OCI-LY3 (cell line): ENCODE measurements at regions not wholly inside any gene's neighbourhood (a gene's known extent, or its start where the extent isn't known, plus 50 kb on each side); places are given as distances from the start of the nearest gene placed in this dataset.
"Not testable (repeated sequence)": the region's sequence is repeated elsewhere in the genome, so short reads cannot be mapped to it uniquely, and the experiment has no call there.

ENCODE experiments used
- H2AFZ ChIP-seq: fragments of 200-600, 300-600 bp; shearing (Covaris generic); 2 replicates; pipeline ENCODE4 v1.6.0; 2014; ENCODE audit warnings: antibody characterized with exemption, low read depth, low read length
- H3K27ac ChIP-seq: fragments of 200-600, 300-600 bp; sonication (generic); 2 replicates; pipeline ENCODE4 v1.5.1; 2014; ENCODE audit warnings: mild to moderate bottlenecking, low read length, moderate library complexity, mixed read lengths
- H3K27me3 ChIP-seq: fragments of 200-600, 300-600 bp; sonication (generic); 2 replicates; pipeline ENCODE4 v1.6.1; 2014; ENCODE audit warnings: low read depth, low read length, mixed read lengths
- H3K36me3 ChIP-seq: fragments of 200-600, 300-600 bp; sonication (generic); replicated peaks from 2 replicates; pipeline ENCODE3; 2014; ENCODE audit warnings: low read depth, low read length, mixed read lengths
- H3K4me1 ChIP-seq: fragments of 300-600, 200-600 bp; sonication (generic); 2 replicates; pipeline ENCODE4 v1.6.1; 2014; ENCODE audit warnings: low read length, mixed read lengths
- H3K4me2 ChIP-seq: fragments of 200-600, 300-600 bp; sonication (generic); 2 replicates; pipeline ENCODE4 v1.6.1; 2014; ENCODE audit warnings: low read length, mixed read lengths
- H3K4me3 ChIP-seq: fragments of 300-600, 200-600 bp; sonication (generic); 2 replicates; pipeline ENCODE4 v1.5.1; 2014; ENCODE audit warnings: antibody characterized with exemption, mild to moderate bottlenecking, low read length, moderate library complexity
- H3K79me2 ChIP-seq: fragments of 300-600, 200-600 bp; shearing (Covaris generic); 2 replicates; pipeline ENCODE4 v1.6.1; 2014; ENCODE audit warnings: mild to moderate bottlenecking, low read length, mixed read lengths
- H3K9ac ChIP-seq: fragments of 300-600, 200-600 bp; shearing (Covaris generic); 2 replicates; pipeline ENCODE4 v1.6.0; 2014; ENCODE audit warnings: mild to moderate bottlenecking, low read length, moderate library complexity
- H3K9me3 ChIP-seq: fragments of 200-600, 300-600 bp; shearing (Covaris generic); 2 replicates; pipeline ENCODE4 v1.6.1; 2014; ENCODE audit warnings: low read length, mixed read lengths; ENCODE audit not compliant: insufficient read depth
- H4K20me1 ChIP-seq: fragments of 200-600, 300-600 bp; sonication (generic); 2 replicates; pipeline ENCODE4 v1.6.1; 2016; ENCODE audit warnings: low read length, mixed read lengths; ENCODE audit not compliant: insufficient read depth
- CTCF ChIP-seq: fragments of 200-600, 300-600 bp; sonication (generic); IDR thresholded peaks from 2 replicates; pipeline ENCODE4 v1.5.1; 2014; ENCODE audit warnings: antibody characterized with exemption, low read length, low read depth
- EZH2phosphoT487 ChIP-seq: fragments of 200-600 bp; shearing (Covaris generic); IDR thresholded peaks from 2 replicates; pipeline ENCODE4 v1.6.1; 2018; ENCODE audit warnings: antibody characterized with exemption, mixed run types, low read depth

- Histone ChIP-seq H3K79me2 (no peaks in the 10 kb centered on the region), H3K36me3 (no peaks in the 10 kb centered on the region), H4K20me1 (no peaks in the 10 kb centered on the region), H2AFZ (no peak overlapping the region), H3K4me3 (no peak overlapping the region), H3K9ac (no peak overlapping the region), H3K27me3 (no peaks in the 10 kb centered on the region), H3K27ac (no peak overlapping the region), H3K9me3 (no peaks in the 10 kb centered on the region), H3K4me2 (no peak overlapping the region), H3K4me1 (no peaks in the 10 kb centered on the region)
- no peak for TF ChIP-seq EZH2phosphoT487
- no peak for TF ChIP-seq CTCF
Measured at GRCh38 chr13:38072696-38073095, 203.1 kb upstream of the TRPC4 start.

- not testable (repeated sequence) for H3K4me1 ChIP-seq, H3K4me3 ChIP-seq, H4K20me1 ChIP-seq, H2AFZ ChIP-seq, H3K9ac ChIP-seq, H3K79me2 ChIP-seq, H3K27me3 ChIP-seq, H3K27ac ChIP-seq, H3K4me2 ChIP-seq, H3K36me3 ChIP-seq, H3K9me3 ChIP-seq
Measured at GRCh38 chr13:38071340-38071739, 201.8 kb upstream of the TRPC4 start.

- no peak overlapping the region for H3K27ac ChIP-seq
- no peaks in the 10 kb centered on the region for H3K27me3 ChIP-seq
- no peak overlapping the region for H3K4me2 ChIP-seq
- no peaks in the 10 kb centered on the region for H3K4me1 ChIP-seq
- no peaks in the 10 kb centered on the region for H3K79me2 ChIP-seq
- no peak overlapping the region for H3K9ac ChIP-seq
- no peaks in the 10 kb centered on the region for H4K20me1 ChIP-seq
- no peak overlapping the region for H3K4me3 ChIP-seq
- no peaks in the 10 kb centered on the region for H3K9me3 ChIP-seq
- H3K36me3 ChIP-seq = no peaks in the 10 kb centered on the region
- H2AFZ ChIP-seq = no peak overlapping the region
- TF ChIP-seq CTCF (no peak), EZH2phosphoT487 (no peak)
Measured at GRCh38 chr13:38053896-38054295, 184.3 kb upstream of the TRPC4 start.

- Histone ChIP-seq H3K27me3 (no peaks in the 10 kb centered on the region), H3K27ac (no peak overlapping the region), H4K20me1 (no peaks in the 10 kb centered on the region), H3K4me1 (peaks cover 3% of the 10 kb centered on the region; the same call in 1 of the 2 replicates), H3K36me3 (no peaks in the 10 kb centered on the region), H3K9me3 (no peaks in the 10 kb centered on the region), H3K4me3 (no peak overlapping the region), H3K9ac (no peak overlapping the region), H3K79me2 (no peaks in the 10 kb centered on the region), H2AFZ (peak overlapping the region; percentile 94), H3K4me2 (0 out of 2 replicates have a peak overlapping the region, but pooled peaks have one; percentile 16)
- TF ChIP-seq EZH2phosphoT487 = no peak
Measured at GRCh38 chr13:38046049-38046376, 176.4 kb upstream of the TRPC4 start.

GRCh38 chr13:38045278-38046048, 175.9 kb upstream of the TRPC4 start:
- Histone ChIP-seq H3K4me2 (0 out of 2 replicates have a peak overlapping the region, but pooled peaks have one; percentile 16), H3K79me2 (no peaks in the 10 kb centered on the region), H3K9ac (no peak overlapping the region), H4K20me1 (no peaks in the 10 kb centered on the region), H3K4me1 (peaks cover 3% of the 10 kb centered on the region; the same call in 1 of the 2 replicates), H2AFZ (peak overlapping the region; percentile 94), H3K27me3 (no peaks in the 10 kb centered on the region), H3K27ac (no peak overlapping the region), H3K9me3 (no peaks in the 10 kb centered on the region), H3K4me3 (no peak overlapping the region), H3K36me3 (no peaks in the 10 kb centered on the region)
- TF ChIP-seq EZH2phosphoT487 = no peak
- peak; percentile 85 for TF ChIP-seq CTCF
